SK-N-SH treated with all-trans-retinoic acid at 6 μM for 48 hours (cell line): ENCODE measurements at regions not wholly inside any gene's neighbourhood (a gene's known extent, or its start where the extent isn't known, plus 50 kb on each side); places are given as distances from the start of the nearest gene placed in this dataset.

ENCODE experiments used
- BACH2 ChIP-seq: fragments of 250-450 bp; sonication (Bioruptor Pico); IDR thresholded peaks from 2 replicates; pipeline ENCODE4 v1.9.0; 2021; ENCODE audit warnings: mild to moderate bottlenecking, borderline replicate concordance
- CREB5 ChIP-seq: fragments of 250-450 bp; sonication (Bioruptor Pico); IDR thresholded peaks from 2 replicates; pipeline ENCODE4 v1.5.1; 2020; ENCODE audit warnings: low read depth, mild to moderate bottlenecking, moderate library complexity
- CSRNP3 ChIP-seq: fragments of 250-450 bp; sonication (Bioruptor Pico); IDR thresholded peaks from 2 replicates; pipeline ENCODE4 v1.5.1; 2021; ENCODE audit warnings: mild to moderate bottlenecking, moderate library complexity
- ESRRG ChIP-seq: fragments of 250-450 bp; sonication (Bioruptor Pico); IDR thresholded peaks from 2 replicates; pipeline ENCODE4 v1.6.1; 2021; ENCODE audit warnings: mild to moderate bottlenecking
- GLIS3 ChIP-seq: fragments of 250-450 bp; sonication (Bioruptor Pico); IDR thresholded peaks from 2 replicates; pipeline ENCODE4 v1.5.0; 2020; ENCODE audit warnings: mild to moderate bottlenecking, moderate library complexity
- OSR1 ChIP-seq: fragments of 250-450 bp; sonication (Bioruptor Pico); IDR thresholded peaks from 2 replicates; pipeline ENCODE4 v1.8.0; 2022; ENCODE audit warnings: moderate library complexity, mild to moderate bottlenecking, inconsistent platforms
- PATZ1 ChIP-seq: fragments of 250-450 bp; sonication (Bioruptor Pico); IDR thresholded peaks from 2 replicates; pipeline ENCODE4 v1.8.0; 2020; ENCODE audit warnings: mild to moderate bottlenecking, moderate library complexity, borderline replicate concordance
- RARB ChIP-seq: fragments of 250-450 bp; sonication (Bioruptor Pico); IDR thresholded peaks from 2 replicates; pipeline ENCODE4 v1.8.0; 2021; ENCODE audit warnings: mild to moderate bottlenecking, moderate library complexity
- SNAI2 ChIP-seq: fragments of 250-450 bp; sonication (Bioruptor Pico); IDR thresholded peaks from 2 replicates; pipeline ENCODE4 v1.5.0; 2020; ENCODE audit warnings: mild to moderate bottlenecking, moderate library complexity
- ZFP30 ChIP-seq: fragments of 450-650 bp; formaldehyde crosslinking; IDR thresholded peaks from 2 replicates; pipeline ENCODE4 v1.5.0; 2022; ENCODE audit warnings: mild to moderate bottlenecking, moderate library complexity
- ZNF70 ChIP-seq: fragments of 450-650 bp; formaldehyde crosslinking; IDR thresholded peaks from 2 replicates; pipeline ENCODE4 v1.5.0; 2020; ENCODE audit warnings: mild to moderate bottlenecking, moderate library complexity

GRCh38 chr20:24779946-24780345 lies 169.1 kb upstream of the CST7 start:
- TF ChIP-seq SNAI2 (CRISPR knock-in tag) (no peak), RARB (CRISPR knock-in tag) (no peak), ZFP30 (CRISPR knock-in tag) (no peak), PATZ1 (CRISPR knock-in tag) (no peak), CREB5 (CRISPR knock-in tag) (no peak), BACH2 (CRISPR knock-in tag) (no peak), ZNF70 (CRISPR knock-in tag) (no peak), CSRNP3 (CRISPR knock-in tag) (no peak), GLIS3 (CRISPR knock-in tag) (no peak), OSR1 (CRISPR knock-in tag) (no peak), ESRRG (no peak)
